ENCODE measurements at regions not wholly inside any gene's neighbourhood (a gene's known extent, or its start where the extent isn't known, plus 50 kb on each side); places are given as distances from the start of the nearest gene placed in this dataset.

DNA sequence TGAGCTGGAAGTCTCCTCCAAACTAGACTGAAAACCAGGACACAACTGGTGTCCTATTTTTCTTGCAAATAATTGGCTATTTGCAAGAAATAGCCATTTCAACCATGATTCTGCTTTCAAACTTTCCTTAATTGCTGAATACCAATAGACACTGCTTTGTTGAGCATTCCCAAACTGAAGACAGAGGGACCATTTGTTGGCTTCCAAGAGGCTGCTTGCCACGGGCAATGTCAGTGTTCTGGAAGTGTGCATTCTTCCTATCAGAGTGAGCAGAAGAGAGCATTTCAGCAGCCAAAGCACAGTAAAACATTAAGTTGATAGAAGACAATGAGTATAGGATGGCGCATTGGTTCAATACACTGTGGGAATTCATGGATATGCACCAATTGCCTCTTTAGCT is 360.5 kb upstream of the RGPD4 start:
- TF ChIP-seq, protein P1, sequence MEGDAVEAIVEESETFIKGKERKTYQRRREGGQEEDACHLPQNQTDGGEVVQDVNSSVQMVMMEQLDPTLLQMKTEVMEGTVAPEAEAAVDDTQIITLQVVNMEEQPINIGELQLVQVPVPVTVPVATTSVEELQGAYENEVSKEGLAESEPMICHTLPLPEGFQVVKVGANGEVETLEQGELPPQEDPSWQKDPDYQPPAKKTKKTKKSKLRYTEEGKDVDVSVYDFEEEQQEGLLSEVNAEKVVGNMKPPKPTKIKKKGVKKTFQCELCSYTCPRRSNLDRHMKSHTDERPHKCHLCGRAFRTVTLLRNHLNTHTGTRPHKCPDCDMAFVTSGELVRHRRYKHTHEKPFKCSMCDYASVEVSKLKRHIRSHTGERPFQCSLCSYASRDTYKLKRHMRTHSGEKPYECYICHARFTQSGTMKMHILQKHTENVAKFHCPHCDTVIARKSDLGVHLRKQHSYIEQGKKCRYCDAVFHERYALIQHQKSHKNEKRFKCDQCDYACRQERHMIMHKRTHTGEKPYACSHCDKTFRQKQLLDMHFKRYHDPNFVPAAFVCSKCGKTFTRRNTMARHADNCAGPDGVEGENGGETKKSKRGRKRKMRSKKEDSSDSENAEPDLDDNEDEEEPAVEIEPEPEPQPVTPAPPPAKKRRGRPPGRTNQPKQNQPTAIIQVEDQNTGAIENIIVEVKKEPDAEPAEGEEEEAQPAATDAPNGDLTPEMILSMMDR (IDR thresholded peaks at IDR 0.05), result no peak
- no peak for TF ChIP-seq POLR2AphosphoS5 (IDR thresholded peaks at IDR 0.05)
- TF ChIP-seq POLR2A (IDR thresholded peaks at IDR 0.05), result no peak
